NCI-H460 (cell line): ENCODE measurements at regions not wholly inside any gene's neighbourhood (a gene's known extent, or its start where the extent isn't known, plus 50 kb on each side); places are given as distances from the start of the nearest gene placed in this dataset.

Experiments
- DNase-seq: peaks from one replicate; pipeline ENCODE4 v3.0.0-alpha.2; 2016; ENCODE audit warnings: low read depth; ENCODE audit errors: extremely low read depth

DNA sequence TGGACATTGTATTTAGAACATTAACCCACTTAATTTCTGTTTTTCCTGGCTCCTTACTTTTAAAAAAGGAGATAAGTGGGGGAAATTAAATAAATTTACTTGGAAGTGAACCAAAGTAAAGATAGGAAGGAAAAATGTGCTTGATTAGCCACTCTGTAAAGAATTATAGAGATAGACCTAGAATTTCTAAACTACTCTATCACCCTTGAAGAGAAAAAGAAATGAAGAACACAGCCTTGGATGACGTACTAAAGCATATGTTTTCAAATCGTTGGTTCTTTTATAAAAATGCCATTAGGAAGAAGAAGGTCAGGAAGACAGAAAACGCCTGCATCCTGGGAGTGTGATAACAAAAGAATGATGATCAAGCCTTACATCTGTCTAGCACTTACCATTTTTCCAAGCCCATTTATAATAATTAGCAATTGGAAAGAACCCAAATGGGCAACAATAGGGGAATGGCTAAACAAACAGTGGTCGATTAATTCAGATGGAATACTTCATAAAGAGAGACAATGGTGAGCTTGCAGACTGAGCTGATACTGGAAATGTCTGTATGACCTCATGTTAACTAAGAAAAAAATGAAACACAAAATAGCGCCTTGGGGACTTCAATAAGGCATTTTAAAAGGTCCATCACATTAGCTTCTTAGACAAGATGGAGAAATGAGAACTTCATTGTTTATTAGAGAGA lies 81.0 kb upstream of the LRRC55 start:
- no peak for DNase-seq

DNA sequence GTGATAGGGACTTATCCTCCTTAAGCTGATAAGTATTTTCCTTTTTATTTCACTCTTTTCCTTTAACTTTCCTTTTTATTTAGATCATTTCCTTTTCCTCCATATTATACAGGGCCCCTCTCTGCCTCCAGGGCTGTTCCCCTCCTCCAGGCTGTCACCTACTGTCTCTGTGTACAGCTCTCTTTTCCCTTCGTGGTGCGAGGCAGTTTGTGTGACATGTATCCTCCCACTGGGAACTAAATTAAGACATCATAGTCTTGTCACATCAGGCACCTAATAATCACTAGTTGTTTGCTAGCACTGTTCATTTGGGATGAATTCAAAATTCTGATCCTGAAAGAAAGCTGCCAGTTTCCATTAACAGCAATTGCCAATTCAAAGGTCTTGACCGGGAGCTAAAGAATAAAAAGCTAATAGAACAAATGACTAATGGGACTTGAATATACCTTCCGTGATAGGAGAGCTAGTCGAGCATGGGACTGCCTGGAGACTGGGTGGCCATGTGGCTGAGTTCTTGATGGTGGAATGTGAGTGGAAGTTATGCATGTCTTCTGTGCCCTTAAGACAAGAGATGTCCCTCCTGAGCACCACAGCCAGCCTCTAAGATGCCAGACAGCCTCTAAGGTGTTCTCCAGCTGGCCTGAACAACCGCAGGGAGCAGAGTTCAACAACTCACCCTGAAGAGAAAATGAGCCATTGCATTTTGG lies 77.7 kb upstream of the LRRC55 start:
- DNase-seq: no peak

- no peak for DNase-seq
Observed at GRCh38 chr11:57109331-57109730, 72.4 kb upstream of the LRRC55 start.

DNA sequence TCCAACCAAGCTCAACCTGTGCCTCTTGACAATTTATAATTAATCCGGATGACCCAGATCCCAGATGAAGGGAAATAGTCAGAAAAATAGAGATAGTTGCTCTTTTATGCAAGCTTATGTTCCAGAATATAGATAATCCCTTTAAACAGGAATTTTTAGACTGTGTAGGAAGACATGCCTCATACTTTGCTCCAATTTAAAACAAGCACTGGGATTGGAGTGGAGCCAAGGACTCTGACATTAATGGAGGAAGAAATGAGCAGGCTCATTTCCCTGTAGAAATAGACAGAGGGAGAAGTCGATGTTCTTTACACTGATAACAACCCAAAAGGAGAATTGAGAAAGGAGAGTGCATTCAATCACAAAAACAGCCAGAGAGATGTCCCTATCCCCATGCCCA lies 70.1 kb upstream of the LRRC55 start:
- no peak for DNase-seq

DNA sequence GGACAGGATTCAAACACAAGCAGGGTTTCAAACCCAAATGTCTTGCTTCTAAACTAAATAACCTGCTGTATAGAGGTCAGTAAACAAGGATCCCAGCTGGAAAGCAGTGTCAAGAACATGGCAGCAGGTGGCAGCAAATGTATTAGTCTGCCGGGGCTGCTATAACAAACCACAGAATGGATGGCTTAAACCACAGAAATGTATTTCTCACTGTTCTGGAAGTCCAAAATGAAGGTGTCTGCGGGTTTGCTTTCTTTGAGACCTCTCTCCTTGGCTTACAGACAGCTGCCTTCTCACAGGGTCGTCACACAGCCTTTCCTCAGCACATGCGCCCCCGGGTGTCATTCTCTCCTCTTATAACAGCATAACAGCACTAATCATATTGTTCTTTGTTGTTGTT lies 65.1 kb upstream of the LRRC55 start:
- DNase-seq: peak; percentile 21

- no peak for DNase-seq
Observed at GRCh38 chr11:57120192-57120965, 61.4 kb upstream of the LRRC55 start.

GRCh38 chr11:57121996-57122395 lies 59.8 kb upstream of the LRRC55 start:
- DNase-seq: no peak

- DNase-seq: no peak
Observed at GRCh38 chr11:57123590-57123989, 58.2 kb upstream of the LRRC55 start.

GRCh38 chr11:57124505-57124904 lies 57.2 kb upstream of the LRRC55 start:
- DNase-seq: no peak

DNA sequence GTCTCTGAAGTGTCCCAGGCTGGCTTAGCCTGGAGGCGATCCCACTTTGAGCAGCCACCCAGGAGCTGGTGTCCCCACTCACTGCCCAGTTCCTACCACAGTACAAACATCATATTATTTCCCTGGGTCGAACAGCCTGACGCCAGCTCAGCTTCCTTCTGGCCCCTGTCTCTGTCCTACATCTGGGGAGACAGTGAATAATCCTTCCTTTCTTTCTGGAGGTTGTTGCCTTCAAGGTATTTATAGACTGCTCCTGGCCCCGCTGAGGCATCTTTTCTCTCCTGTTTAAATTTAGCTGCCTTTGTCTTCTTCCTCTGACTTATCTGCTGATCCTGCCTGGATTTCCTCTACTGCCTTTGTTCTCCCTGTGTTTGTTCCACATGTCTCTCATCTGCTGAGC lies 56.8 kb upstream of the LRRC55 start:
- no peak for DNase-seq

DNA sequence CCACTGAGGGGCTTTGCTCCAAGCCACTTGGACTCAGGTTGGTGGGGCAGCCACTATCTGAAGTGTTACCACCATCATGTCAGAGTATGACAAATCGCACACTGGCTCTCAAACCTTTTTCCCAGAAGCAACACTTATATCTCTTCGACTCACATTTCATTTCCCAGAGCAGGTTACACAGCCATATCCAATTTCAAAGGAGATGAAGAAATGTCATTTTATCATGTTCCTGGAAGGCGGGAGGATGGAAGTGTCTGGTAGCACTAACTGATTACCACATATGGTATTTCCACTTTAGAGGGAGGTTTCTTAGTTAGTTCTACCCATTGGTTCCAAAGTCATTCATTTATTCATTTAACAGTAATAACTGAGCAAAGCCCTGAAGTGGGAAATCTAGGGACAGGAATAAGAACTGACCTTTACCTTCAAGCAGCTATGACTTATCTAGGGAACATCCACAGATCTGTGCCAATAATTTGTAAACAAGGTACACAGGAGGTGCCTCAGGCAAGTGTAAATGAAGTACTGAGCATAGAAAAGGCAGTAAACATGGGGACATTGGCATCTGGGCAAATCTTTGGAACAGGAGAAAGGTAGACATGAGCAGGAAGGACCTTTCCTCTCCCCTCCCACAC lies 54.9 kb upstream of the LRRC55 start:
- no peak for DNase-seq

GRCh38 chr11:57131080-57131790 lies 50.5 kb upstream of the LRRC55 start:
- no peak for DNase-seq
